ENCODE measurements at regions not wholly inside any gene's neighbourhood (a gene's known extent, or its start where the extent isn't known, plus 50 kb on each side); places are given as distances from the start of the nearest gene placed in this dataset.
"Not testable (repeated sequence)": the region's sequence is repeated elsewhere in the genome, so short reads cannot be mapped to it uniquely, and the experiment has no call there.

- TF ChIP-seq POLR2A (IDR thresholded peaks at IDR 0.05) (no peak), POLR2AphosphoS5 (IDR thresholded peaks at IDR 0.05) (no peak), CTCF (IDR thresholded peaks at IDR 0.05) (no peak)
- Histone ChIP-seq H3K36me3 (no peaks in the 10 kb centered on the region), H3K4me1 (no peaks in the 10 kb centered on the region), H3K27ac (no peak overlapping the region), H3K27me3 (no peaks in the 10 kb centered on the region), H3K4me3 (no peak overlapping the region), H3K9me3 (peaks cover 0 to 21% of the 10 kb centered on the region in 2 donors)
- intact Hi-C loops (cut with DNase I; ENCODE audit: low total_unique reads), result no loop called here
- no peak for DNase-seq (ENCODE audit: low spot score in 2 of 2)
Observed at GRCh38 chr5:6244339-6244714, 134.0 kb downstream of the MED10 start.

GRCh38 chr5:6243706-6244338 is 134.5 kb downstream of the MED10 start:
- intact Hi-C loops (cut with DNase I; ENCODE audit: low total_unique reads), result no loop called here
- TF ChIP-seq POLR2AphosphoS5 (IDR thresholded peaks at IDR 0.05) (no peak), POLR2A (IDR thresholded peaks at IDR 0.05) (no peak), CTCF (IDR thresholded peaks at IDR 0.05) (no peak)
- H3K27me3 ChIP-seq, result no peaks in the 10 kb centered on the region

GRCh38 chr5:6241056-6241455 is 137.3 kb downstream of the MED10 start:
- intact Hi-C loops (cut with DNase I; ENCODE audit: low total_unique reads); H3K4me1 ChIP-seq; H3K27ac ChIP-seq; DNase-seq (ENCODE audit: low spot score in 2 of 2); H3K4me3 ChIP-seq; H3K27me3 ChIP-seq; H3K36me3 ChIP-seq: not testable (repeated sequence)
- H3K9me3 ChIP-seq, result peaks cover 0 to 21% of the 10 kb centered on the region in 2 donors

More at GRCh38 chr5:6243706-6244338, 134.5 kb downstream of the MED10 start:
- Histone ChIP-seq H3K36me3 (no peaks in the 10 kb centered on the region), H3K27ac (no peak overlapping the region), H3K4me3 (no peak overlapping the region), H3K4me1 (no peaks in the 10 kb centered on the region), H3K9me3 (peaks cover 0 to 21% of the 10 kb centered on the region in 2 donors)
- DNase-seq (ENCODE audit: low spot score in 2 of 2), result no peak

- no peak for DNase-seq (ENCODE audit: low spot score in 2 of 2)
- intact Hi-C loops (cut with DNase I; ENCODE audit: low total_unique reads), result no loop called here
- peaks cover 0 to 21% of the 10 kb centered on the region in 2 donors for H3K9me3 ChIP-seq
- H3K4me3 ChIP-seq, result no peak overlapping the region
- no peaks in the 10 kb centered on the region for H3K36me3 ChIP-seq
- H3K27me3 ChIP-seq, result no peaks in the 10 kb centered on the region
- TF ChIP-seq POLR2AphosphoS5 (IDR thresholded peaks at IDR 0.05), result no peak
- no peak for TF ChIP-seq POLR2A (IDR thresholded peaks at IDR 0.05)
- TF ChIP-seq CTCF (IDR thresholded peaks at IDR 0.05), result no peak
- no peaks in the 10 kb centered on the region for H3K4me1 ChIP-seq
- H3K27ac ChIP-seq, result no peak overlapping the region
Observed at GRCh38 chr5:6236858-6237481, 141.4 kb downstream of the MED10 start.

- TF ChIP-seq POLR2AphosphoS5 (IDR thresholded peaks at IDR 0.05) (no peak), CTCF (IDR thresholded peaks at IDR 0.05) (no peak), POLR2A (IDR thresholded peaks at IDR 0.05) (no peak)
- intact Hi-C loops (cut with DNase I; ENCODE audit: low total_unique reads), result no loop called here
- DNase-seq (ENCODE audit: low spot score in 2 of 2), result no peak
- H3K4me1 ChIP-seq, result no peaks in the 10 kb centered on the region
- H3K27ac ChIP-seq, result no peak overlapping the region
- H3K4me3 ChIP-seq, result no peak overlapping the region
- no peaks in the 10 kb centered on the region for H3K36me3 ChIP-seq
- peaks cover 0 to 20% of the 10 kb centered on the region in 2 donors for H3K9me3 ChIP-seq
- H3K27me3 ChIP-seq, result no peaks in the 10 kb centered on the region
Observed at GRCh38 chr5:6236170-6236793, 142.1 kb downstream of the MED10 start.

All from breast epithelium (tissue), 4 donors.